Naive thymus-derived CD4-positive, alpha-beta T cell (primary cell): ENCODE measurements at regions not wholly inside any gene's neighbourhood (a gene's known extent, or its start where the extent isn't known, plus 50 kb on each side); places are given as distances from the start of the nearest gene placed in this dataset.

Experiments
- ATAC-seq: fragments of 150-1000 bp; cut with Tn5 transposase; 2 replicates; pipeline ENCODE4 v1.10.0; 2021; ENCODE audit warnings: mild to moderate bottlenecking, moderate library complexity
- CTCF ChIA-PET: fragments of 350-600 bp; sonication (Branson Sonifier 250); formaldehyde crosslinking; loops from one replicate; lab custom pipeline; 2021; ENCODE audit warnings: antibody characterized with exemption; lab: Charles Lee
- POLR2A ChIA-PET: fragments of 350-600 bp; sonication (Branson Sonifier 250); formaldehyde crosslinking; loops from one replicate; lab custom pipeline; 2021; ENCODE audit warnings: antibody characterized with exemption, inconsistent platforms; lab: Charles Lee
- DNase-seq, 9 donors: peaks; one replicate each; pipeline versions ENCODE4 v3.0.0 to v3.0.0-alpha.2; 2020 to 2022; ENCODE audit warnings: mixed read lengths in 1 of 9
- H3K27ac ChIP-seq: one replicate; pipeline ENCODE4 v1.7.0; 2013; ENCODE audit warnings: mild to moderate bottlenecking, low read depth, low read length, moderate library complexity
- H3K27me3 ChIP-seq, 2 donors: one replicate each; pipeline ENCODE4 v1.7.0; 2013; ENCODE audit warnings: low read length in 2 of 2, mild to moderate bottlenecking in 2 of 2, moderate library complexity in 2 of 2; ENCODE audit not compliant: control insufficient read depth in 2 of 2, insufficient read depth in 2 of 2
- H3K36me3 ChIP-seq, 3 experiments: 1 replicate in 2 of 3; 2 replicates in 1 of 3; pipeline ENCODE4 v1.7.0; 2013; ENCODE audit warnings: low read length in 3 of 3, mild to moderate bottlenecking in 3 of 3, moderate library complexity in 1 of 3; ENCODE audit not compliant: insufficient read depth in 3 of 3, control insufficient read depth in 2 of 3
- H3K4me1 ChIP-seq, 2 donors: one replicate each; pipeline ENCODE4 v1.7.0; 2013; ENCODE audit warnings: low read length in 2 of 2, mild to moderate bottlenecking in 2 of 2, moderate library complexity in 1 of 2; ENCODE audit not compliant: control insufficient read depth in 2 of 2, insufficient read depth in 2 of 2
- H3K4me3 ChIP-seq: 2 replicates; pipeline ENCODE4 v1.7.0; 2013; ENCODE audit warnings: mild to moderate bottlenecking, low read length
- H3K9me3 ChIP-seq, 3 experiments: 1 replicate in 2 of 3; 2 replicates in 1 of 3; pipeline ENCODE4 v1.7.0; 2013; ENCODE audit warnings: low read length in 3 of 3; ENCODE audit not compliant: control insufficient read depth in 2 of 3
- H3K27ac Mint-ChIP-seq, 9 donors: one replicate each; pipeline ENCODE4 v1.8.0; 2020 to 2022; ENCODE audit warnings: mixed read lengths in 9 of 9, mild to moderate bottlenecking in 8 of 9, moderate library complexity in 5 of 9, inconsistent platforms in 2 of 9
- H3K27me3 Mint-ChIP-seq, 5 donors: one replicate each; pipeline ENCODE4 v1.8.0; 2021 to 2022; ENCODE audit warnings: mixed read lengths in 5 of 5, mild to moderate bottlenecking in 1 of 5
- H3K36me3 Mint-ChIP-seq, 5 donors: one replicate each; pipeline ENCODE4 v1.8.0; 2020 to 2022; ENCODE audit warnings: mixed read lengths in 5 of 5, mild to moderate bottlenecking in 3 of 5, inconsistent platforms in 1 of 5
- H3K4me1 Mint-ChIP-seq, 7 donors: one replicate each; pipeline ENCODE4 v1.8.0; 2020 to 2022; ENCODE audit warnings: mixed read lengths in 7 of 7, mild to moderate bottlenecking in 3 of 7, inconsistent platforms in 1 of 7
- H3K4me3 Mint-ChIP-seq, 10 donors: one replicate each; pipeline ENCODE4 v1.8.0; 2020 to 2022; ENCODE audit warnings: mild to moderate bottlenecking in 10 of 10, mixed read lengths in 10 of 10, moderate library complexity in 6 of 10, inconsistent platforms in 2 of 10
- H3K9me3 Mint-ChIP-seq, 11 donors: one replicate each; pipeline ENCODE4 v1.8.0; 2020 to 2022; ENCODE audit warnings: mixed read lengths in 11 of 11, mild to moderate bottlenecking in 4 of 11, inconsistent platforms in 1 of 11, moderate library complexity in 1 of 11
- intact Hi-C, 2 donors: fragments of 100-400 bp; cut with micrococcal nuclease; formaldehyde crosslinking; loops; one replicate each; pipeline ENCODE4 v1.15.1; 2023

- no peaks in the 10 kb centered on the region for H3K36me3 ChIP-seq
- no peak overlapping the region for H3K4me3 ChIP-seq
- H3K27me3 ChIP-seq, result no peaks in the 10 kb centered on the region
- ChIA-PET POLR2A (no interaction called here), CTCF (no interaction called here)
- Mint-ChIP-seq H3K4me3 (no peak overlapping the region), H3K27me3 (no peaks in the 10 kb centered on the region), H3K27ac (no peak overlapping the region), H3K9me3 (peaks cover 0 to 34% (median 5%) of the 10 kb centered on the region in 11 donors), H3K4me1 (no peaks in the 10 kb centered on the region), H3K36me3 (no peaks in the 10 kb centered on the region)
- no peak for DNase-seq
- no peaks in the 10 kb centered on the region for H3K9me3 ChIP-seq
- ATAC-seq, result no peak
- intact Hi-C loops, result no loop called here
- H3K27ac ChIP-seq, result no peak overlapping the region
- no peaks in the 10 kb centered on the region for H3K4me1 ChIP-seq
These were observed 614.8 kb upstream of the FAM241A start for GRCh38 chr4:111530446-111530845.

- Histone ChIP-seq H3K4me1 (no peaks in the 10 kb centered on the region), H3K4me3 (no peak overlapping the region), H3K9me3 (no peaks in the 10 kb centered on the region), H3K36me3 (no peaks in the 10 kb centered on the region), H3K27ac (no peak overlapping the region), H3K27me3 (no peaks in the 10 kb centered on the region)
- DNase-seq, result no peak
- Mint-ChIP-seq H3K36me3 (no peaks in the 10 kb centered on the region), H3K9me3 (peaks cover 0 to 4% (median 0%) of the 10 kb centered on the region in 11 donors), H3K4me1 (no peaks in the 10 kb centered on the region), H3K27me3 (no peaks in the 10 kb centered on the region), H3K4me3 (no peak overlapping the region), H3K27ac (no peak overlapping the region)
- ChIA-PET POLR2A (no interaction called here), CTCF (no interaction called here)
- ATAC-seq, result no peak
- intact Hi-C loops, result no loop called here
These were observed 609.5 kb upstream of the FAM241A start for GRCh38 chr4:111535792-111536191.

GRCh38 chr4:111537165-111537564, 608.1 kb upstream of the FAM241A start:
- H3K9me3 ChIP-seq, result no peaks in the 10 kb centered on the region
- H3K4me1 ChIP-seq, result no peaks in the 10 kb centered on the region
- CTCF ChIA-PET, result no interaction called here
- POLR2A ChIA-PET, result no interaction called here
- no peaks in the 10 kb centered on the region for H3K27me3 ChIP-seq
- intact Hi-C loops, result no loop called here
- ATAC-seq, result no peak
- Mint-ChIP-seq H3K9me3 (peaks cover 0 to 4% (median 0%) of the 10 kb centered on the region in 11 donors), H3K27me3 (no peaks in the 10 kb centered on the region), H3K4me1 (no peaks in the 10 kb centered on the region), H3K36me3 (no peaks in the 10 kb centered on the region), H3K27ac (no peak overlapping the region), H3K4me3 (no peak overlapping the region)
- no peak for DNase-seq
- H3K4me3 ChIP-seq, result no peak overlapping the region
- no peaks in the 10 kb centered on the region for H3K36me3 ChIP-seq
- no peak overlapping the region for H3K27ac ChIP-seq

GRCh38 chr4:111537871-111538270, 607.4 kb upstream of the FAM241A start:
- ChIA-PET CTCF (no interaction called here), POLR2A (no interaction called here)
- ATAC-seq (no peak), DNase-seq (no peak)
- Histone ChIP-seq H3K27ac (no peak overlapping the region), H3K4me1 (no peaks in the 10 kb centered on the region), H3K9me3 (no peaks in the 10 kb centered on the region), H3K27me3 (no peaks in the 10 kb centered on the region), H3K4me3 (no peak overlapping the region), H3K36me3 (no peaks in the 10 kb centered on the region)
- no peak overlapping the region for H3K4me3 Mint-ChIP-seq
- H3K27me3 Mint-ChIP-seq, result no peaks in the 10 kb centered on the region
- no peaks in the 10 kb centered on the region for H3K4me1 Mint-ChIP-seq
- H3K9me3 Mint-ChIP-seq, result peaks cover 0 to 4% (median 0%) of the 10 kb centered on the region in 11 donors
- no peak overlapping the region for H3K27ac Mint-ChIP-seq
- intact Hi-C loops, result no loop called here
- H3K36me3 Mint-ChIP-seq, result no peaks in the 10 kb centered on the region

- ATAC-seq (no peak), DNase-seq (no peak)
- H3K27me3 Mint-ChIP-seq, result no peaks in the 10 kb centered on the region
- CTCF ChIA-PET, result no interaction called here
- no peak overlapping the region for H3K4me3 ChIP-seq
- intact Hi-C loops, result no loop called here
- no peaks in the 10 kb centered on the region for H3K36me3 ChIP-seq
- no peaks in the 10 kb centered on the region for H3K4me1 Mint-ChIP-seq
- no peak overlapping the region for H3K27ac ChIP-seq
- H3K36me3 Mint-ChIP-seq, result no peaks in the 10 kb centered on the region
- H3K4me1 ChIP-seq, result no peaks in the 10 kb centered on the region
- peaks cover 0 to 8% (median 0%) of the 10 kb centered on the region in 11 donors for H3K9me3 Mint-ChIP-seq
- H3K27me3 ChIP-seq, result no peaks in the 10 kb centered on the region
- H3K9me3 ChIP-seq, result no peaks in the 10 kb centered on the region
- H3K4me3 Mint-ChIP-seq, result no peak overlapping the region
- H3K27ac Mint-ChIP-seq, result no peak overlapping the region
- POLR2A ChIA-PET, result no interaction called here
These were observed 604.6 kb upstream of the FAM241A start for GRCh38 chr4:111540671-111541070.

- no peaks in the 10 kb centered on the region for H3K36me3 ChIP-seq
- peaks cover 0 to 8% (median 0%) of the 10 kb centered on the region in 11 donors for H3K9me3 Mint-ChIP-seq
- no peaks in the 10 kb centered on the region for H3K36me3 Mint-ChIP-seq
- no peak overlapping the region for H3K27ac Mint-ChIP-seq
- no peaks in the 10 kb centered on the region for H3K27me3 ChIP-seq
- no peak for DNase-seq
- no peaks in the 10 kb centered on the region for H3K9me3 ChIP-seq
- no peak overlapping the region for H3K4me3 Mint-ChIP-seq
- no peak overlapping the region for H3K4me3 ChIP-seq
- ATAC-seq, result no peak
- POLR2A ChIA-PET, result no interaction called here
- CTCF ChIA-PET, result no interaction called here
- H3K4me1 ChIP-seq, result no peaks in the 10 kb centered on the region
- no peaks in the 10 kb centered on the region for H3K4me1 Mint-ChIP-seq
- no peaks in the 10 kb centered on the region for H3K27me3 Mint-ChIP-seq
- no peak overlapping the region for H3K27ac ChIP-seq
- intact Hi-C loops, result no loop called here
These were observed 603.2 kb upstream of the FAM241A start for GRCh38 chr4:111542056-111542455.

GRCh38 chr4:111546881-111547280, 598.4 kb upstream of the FAM241A start:
- Mint-ChIP-seq H3K27me3 (no peaks in the 10 kb centered on the region), H3K4me1 (no peaks in the 10 kb centered on the region), H3K9me3 (peaks cover 0 to 10% (median 0%) of the 10 kb centered on the region in 11 donors), H3K36me3 (no peaks in the 10 kb centered on the region), H3K27ac (no peak overlapping the region), H3K4me3 (no peak overlapping the region)
- ChIA-PET CTCF (no interaction called here), POLR2A (no interaction called here)
- Histone ChIP-seq H3K27me3 (no peaks in the 10 kb centered on the region), H3K27ac (no peak overlapping the region), H3K9me3 (no peaks in the 10 kb centered on the region), H3K36me3 (no peaks in the 10 kb centered on the region), H3K4me1 (no peaks in the 10 kb centered on the region), H3K4me3 (no peak overlapping the region)
- intact Hi-C loops, result no loop called here
- ATAC-seq (no peak), DNase-seq (no peak)
